H1 (cell line): ENCODE measurements at regions not wholly inside any gene's neighbourhood (a gene's known extent, or its start where the extent isn't known, plus 50 kb on each side); places are given as distances from the start of the nearest gene placed in this dataset.

Experiments
- CTCF ChIA-PET: fragments of 300-600 bp; sonication (Branson Sonifier 250); formaldehyde crosslinking; loops from one replicate; lab custom pipeline; 2021; ENCODE audit not compliant: partially characterized antibody; lab: Charles Lee
- POLR2A ChIA-PET: fragments of 300-600 bp; sonication (Branson Sonifier 250); formaldehyde crosslinking; loops from one replicate; lab custom pipeline; 2021; ENCODE audit warnings: inconsistent platforms; ENCODE audit not compliant: partially characterized antibody; lab: Charles Lee
- DNase-seq, 2 experiments: peaks; one replicate each; pipeline versions ENCODE4 v3.0.0 to v3.0.0-alpha.2; 2010 to 2022; ENCODE audit warnings: low spot score in 2 of 2, low read depth in 1 of 2, mixed read lengths in 1 of 2
- FAIRE-seq: peaks from 2 replicates; lab custom pipeline; 2011; peaks lifted over from hg19 to GRCh38; lab: Jason Lieb, UNC
- H2AFZ ChIP-seq: 2 replicates; pipeline ENCODE4 v1.8.1; 2012; ENCODE audit warnings: low read length, inconsistent platforms
- H2AK5ac ChIP-seq: 2 replicates; pipeline ENCODE4 v1.6.1; 2013; ENCODE audit warnings: low read depth, low read length
- H2BK120ac ChIP-seq: replicated peaks from 2 replicates; pipeline ENCODE3; 2013; ENCODE audit warnings: low read depth, low read length, inconsistent platforms
- H2BK12ac ChIP-seq: 2 replicates; pipeline ENCODE4 v1.6.1; 2013; ENCODE audit warnings: low read depth, low read length
- H2BK15ac ChIP-seq: 2 replicates; pipeline ENCODE4 v1.6.1; 2013; ENCODE audit warnings: low read length
- H2BK20ac ChIP-seq: 2 replicates; pipeline ENCODE4 v1.6.1; 2013; ENCODE audit warnings: low read length
- H2BK5ac ChIP-seq: 2 replicates; pipeline ENCODE4 v1.6.1; 2013; ENCODE audit warnings: low read depth, low read length
- H3K14ac ChIP-seq: 2 replicates; pipeline ENCODE4 v1.6.1; 2013; ENCODE audit warnings: inconsistent platforms; ENCODE audit not compliant: insufficient read length
- H3K18ac ChIP-seq: 2 replicates; pipeline ENCODE4 v1.6.1; 2013; ENCODE audit warnings: low read length; ENCODE audit errors: extremely low read depth
- H3K23ac ChIP-seq: 2 replicates; pipeline ENCODE4 v1.6.1; 2013; ENCODE audit warnings: inconsistent platforms; ENCODE audit not compliant: insufficient read length
- H3K23me2 ChIP-seq: 2 replicates; pipeline ENCODE4 v1.6.1; 2013; ENCODE audit warnings: low read depth, low read length
- H3K27ac ChIP-seq: 2 replicates; pipeline ENCODE4 v1.6.1; 2011; ENCODE audit warnings: low read depth, low read length, inconsistent platforms
- H3K27me3 ChIP-seq, 4 experiments: replicated peaks in 1 of 4; 1 replicate in 1 of 4; 2 replicates in 3 of 4; pipeline versions ENCODE4 v1.6.1 to v1.8.1; 2011 to 2013; ENCODE audit warnings: low read length in 3 of 4, mild to moderate bottlenecking in 3 of 4, inconsistent platforms in 2 of 4, mixed read lengths in 2 of 4, moderate library complexity in 1 of 4; ENCODE audit not compliant: control insufficient read depth in 3 of 4, insufficient read depth in 3 of 4; ENCODE audit errors: extremely low read depth in 1 of 4
- H3K36me3 ChIP-seq, 4 experiments: 2 replicates each; pipeline versions ENCODE4 v1.6.1 to v1.8.1; 2011 to 2013; ENCODE audit warnings: mild to moderate bottlenecking in 4 of 4, low read length in 3 of 4, moderate library complexity in 2 of 4, control low read depth in 1 of 4, inconsistent platforms in 1 of 4; ENCODE audit not compliant: insufficient read depth in 4 of 4, control insufficient read depth in 2 of 4
- H3K4ac ChIP-seq: replicated peaks from 2 replicates; pipeline ENCODE3; 2013; ENCODE audit warnings: low read length, low read depth, mixed read lengths, inconsistent platforms; ENCODE audit not compliant: insufficient read length
- H3K4me1 ChIP-seq, 4 experiments: replicated peaks in 1 of 4; 1 replicate in 1 of 4; 2 replicates in 3 of 4; pipeline versions ENCODE4 v1.6.1 to v1.8.1; 2011 to 2013; ENCODE audit warnings: low read length in 3 of 4, inconsistent platforms in 2 of 4, mixed read lengths in 1 of 4; ENCODE audit not compliant: insufficient read depth in 4 of 4, control insufficient read depth in 3 of 4
- H3K4me2 ChIP-seq, 2 experiments: 2 replicates each; pipeline versions ENCODE4 v1.6.1 to v1.8.1; 2011 to 2013; ENCODE audit warnings: low read depth in 2 of 2, low read length in 2 of 2, control low read depth in 1 of 2, inconsistent platforms in 1 of 2, mild to moderate bottlenecking in 1 of 2; ENCODE audit not compliant: insufficient read depth in 1 of 2
- H3K4me3 ChIP-seq, 4 experiments: fragments of 200-600, 300-600 bp in 1 of 4; sonication (generic), shearing (Covaris generic), sonication (Bioruptor Twin) in 1 of 4; 2 replicates each; pipeline versions ENCODE4 v1.5.1 to v1.8.1; 2011 to 2016; ENCODE audit warnings: low read length in 4 of 4, low read depth in 3 of 4, control low read depth in 2 of 4, inconsistent platforms in 2 of 4, mild to moderate bottlenecking in 2 of 4, mixed read lengths in 1 of 4, moderate library complexity in 1 of 4; ENCODE audit not compliant: insufficient read depth in 2 of 4; ENCODE audit errors: extremely low read depth in 1 of 4
- H3K56ac ChIP-seq: replicated peaks from 2 replicates; pipeline ENCODE3; 2013; ENCODE audit warnings: low read depth, mild to moderate bottlenecking, mixed read lengths, low read length, inconsistent platforms; ENCODE audit not compliant: insufficient read length
- H3K79me1 ChIP-seq: 2 replicates; pipeline ENCODE4 v1.6.1; 2013; ENCODE audit warnings: low read depth, low read length, control low read depth
- H3K79me2 ChIP-seq, 2 experiments: 2 replicates each; pipeline versions ENCODE4 v1.6.1 to v1.8.1; 2012 to 2013; ENCODE audit warnings: low read length in 2 of 2, mild to moderate bottlenecking in 2 of 2, inconsistent platforms in 1 of 2; ENCODE audit not compliant: insufficient read depth in 2 of 2, control insufficient read depth in 1 of 2
- H3K9ac ChIP-seq, 4 experiments: replicated peaks in 1 of 4; 1 replicate in 1 of 4; 2 replicates in 3 of 4; pipeline versions ENCODE4 v1.6.1 to v1.8.1; 2011 to 2013; ENCODE audit warnings: low read depth in 3 of 4, low read length in 3 of 4, control low read depth in 2 of 4, mild to moderate bottlenecking in 2 of 4, moderate library complexity in 2 of 4, inconsistent platforms in 1 of 4; ENCODE audit errors: extremely low read depth in 1 of 4
- H3K9me3 ChIP-seq, 2 experiments: 2 replicates each; pipeline versions ENCODE4 v1.6.1 to v1.8.1; 2012 to 2013; ENCODE audit warnings: mild to moderate bottlenecking in 2 of 2, moderate library complexity in 2 of 2, control low read depth in 1 of 2, inconsistent platforms in 1 of 2, low read depth in 1 of 2, low read length in 1 of 2, mixed read lengths in 1 of 2; ENCODE audit not compliant: insufficient read depth in 2 of 2
- H4K20me1 ChIP-seq, 2 experiments: replicated peaks in 1 of 2; 2 replicates each; pipeline versions ENCODE3 to v1.8.1; 2011 to 2013; ENCODE audit warnings: inconsistent platforms in 2 of 2, low read length in 2 of 2, mild to moderate bottlenecking in 1 of 2; ENCODE audit not compliant: insufficient read depth in 2 of 2, control insufficient read depth in 1 of 2
- H4K5ac ChIP-seq: 2 replicates; pipeline ENCODE4 v1.6.1; 2013; ENCODE audit warnings: low read length, low read depth, mixed read lengths, inconsistent platforms; ENCODE audit not compliant: insufficient read length
- H4K8ac ChIP-seq: 2 replicates; pipeline ENCODE4 v1.8.0; 2013; ENCODE audit warnings: mild to moderate bottlenecking, moderate library complexity, low read length, inconsistent platforms; ENCODE audit not compliant: insufficient read depth; ENCODE audit errors: extremely low read depth
- H4K91ac ChIP-seq: replicated peaks from 2 replicates; pipeline ENCODE3; 2013; ENCODE audit warnings: low read length, mixed read lengths, inconsistent platforms; ENCODE audit not compliant: insufficient read length
- BCL11A ChIP-seq, 2 experiments: IDR thresholded peaks; one replicate each; pipeline ENCODE4 v1.6.1; 2011; ENCODE audit warnings: low read depth in 2 of 2, low read length in 2 of 2, mild to moderate bottlenecking in 2 of 2
- CEBPB ChIP-seq: IDR thresholded peaks from 2 replicates; pipeline ENCODE4 v1.6.1; 2012; ENCODE audit warnings: low read depth, low read length
- CHD2 ChIP-seq: IDR thresholded peaks from 2 replicates; pipeline ENCODE4 v1.6.1; 2012; ENCODE audit warnings: low read length, improper control_type of control experiment
- GTF2F1 ChIP-seq: IDR thresholded peaks from 2 replicates; pipeline ENCODE4 v1.6.1; 2012; ENCODE audit warnings: low read depth, low read length, improper control_type of control experiment, borderline replicate concordance
- HDAC6 ChIP-seq: IDR thresholded peaks from one replicate; pipeline ENCODE4 v1.7.1; 2012; ENCODE audit warnings: low read depth, mild to moderate bottlenecking, inconsistent platforms, low read length, moderate library complexity
- JUN ChIP-seq: IDR thresholded peaks from 2 replicates; pipeline ENCODE4 v1.6.1; 2011; ENCODE audit warnings: low read depth, mild to moderate bottlenecking, improper control_type of control experiment, low read length
- JUND ChIP-seq: IDR thresholded peaks from 2 replicates; pipeline ENCODE4 v1.6.1; 2011; ENCODE audit warnings: mild to moderate bottlenecking, improper control_type of control experiment, low read length
- KDM4A ChIP-seq: IDR thresholded peaks from one replicate; pipeline ENCODE4 v1.7.1; 2012; ENCODE audit warnings: low read depth, mild to moderate bottlenecking, moderate library complexity, low read length, inconsistent platforms; ENCODE audit not compliant: severe bottlenecking
- MAFK ChIP-seq: IDR thresholded peaks from 2 replicates; pipeline ENCODE4 v1.6.1; 2012; ENCODE audit warnings: low read depth, mild to moderate bottlenecking, improper control_type of control experiment, low read length
- RBBP5 ChIP-seq: IDR thresholded peaks from 2 replicates; pipeline ENCODE4 v1.7.1; 2012; ENCODE audit warnings: low read depth, mild to moderate bottlenecking, inconsistent platforms, low read length, moderate library complexity, borderline replicate concordance
- SAP30 ChIP-seq: fragments of 300-600 bp; sonication (generic); IDR thresholded peaks from 2 replicates; pipeline ENCODE4 v1.7.1; 2012; ENCODE audit warnings: low read length, moderate library complexity, mild to moderate bottlenecking, inconsistent platforms; ENCODE audit not compliant: insufficient read depth, insufficient replicate concordance
- SIX5 ChIP-seq: IDR thresholded peaks from 2 replicates; pipeline ENCODE4 v1.6.1; 2011; ENCODE audit warnings: mild to moderate bottlenecking, low read depth, low read length
- TBP ChIP-seq: IDR thresholded peaks from 2 replicates; pipeline ENCODE4 v1.6.1; 2011; ENCODE audit warnings: low read depth, low read length, improper control_type of control experiment
- WGBS, 2 experiments: shearing (Covaris generic) in 1 of 2; methylation state at CpG; one replicate each; pipeline versions ENCODE4 v1.1.6 to v1.1.7; 2013 to 2015; ENCODE audit warnings: low lambda C conversion rate in 2 of 2, mixed read lengths in 2 of 2, inconsistent platforms in 1 of 2, low coverage in 1 of 2, missing lambda C conversion rate in 1 of 2; ENCODE audit not compliant: insufficient replicate concordance in 2 of 2, insufficient coverage in 1 of 2, insufficient read length in 1 of 2; ENCODE audit errors: extremely low coverage in 1 of 2, missing lambda C conversion rate in 1 of 2; 5-methylcytosine and 5-hydroxymethylcytosine counted together
- TF ChIP-seq, protein P1 (sequence below): IDR thresholded peaks from 2 replicates; pipeline ENCODE4 v1.6.1; 2012; ENCODE audit warnings: low read length, inconsistent platforms

DNA sequence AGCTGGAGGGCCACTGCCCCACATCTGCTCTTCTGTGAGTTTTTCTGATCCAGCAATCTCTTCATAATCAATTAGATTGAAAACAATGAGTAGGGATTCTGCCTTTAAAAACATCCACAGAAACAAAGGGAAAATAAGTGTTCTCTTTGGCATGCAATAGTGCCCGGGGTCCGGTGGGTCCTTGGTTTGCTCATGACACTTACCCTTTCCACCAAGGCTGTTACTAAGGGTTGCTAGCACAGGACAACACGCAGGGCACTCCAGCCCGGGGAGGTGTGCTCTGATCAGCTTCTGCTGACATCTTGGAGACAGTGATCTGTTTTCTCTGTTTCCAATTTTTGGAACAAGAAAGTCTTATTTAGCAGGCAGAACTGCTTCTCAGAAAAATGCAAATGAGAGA, 146.7 kb downstream of the TEX36 start:
- H4K20me1 ChIP-seq, result no peaks in the 10 kb centered on the region
- WGBS, 2 experiments, result 100% methylated on average over 4 of the region's 4 CpGs; no CpG with 5 or more reads in 1 of the 2 experiments
- TF ChIP-seq SIX5 (no peak), KDM4A (no peak), CEBPB (no peak), GTF2F1 (no peak), HDAC6 (no peak), MAFK (no peak), BCL11A (IDR thresholded peaks at IDR 0.05; ENCODE audit: low read depth in 2 of 2, low read length in 2 of 2) (no peak), JUN (no peak), RBBP5 (no peak), JUND (no peak), TBP (no peak), CHD2 (no peak), SAP30 (no peak)
- TF ChIP-seq, protein P1, sequence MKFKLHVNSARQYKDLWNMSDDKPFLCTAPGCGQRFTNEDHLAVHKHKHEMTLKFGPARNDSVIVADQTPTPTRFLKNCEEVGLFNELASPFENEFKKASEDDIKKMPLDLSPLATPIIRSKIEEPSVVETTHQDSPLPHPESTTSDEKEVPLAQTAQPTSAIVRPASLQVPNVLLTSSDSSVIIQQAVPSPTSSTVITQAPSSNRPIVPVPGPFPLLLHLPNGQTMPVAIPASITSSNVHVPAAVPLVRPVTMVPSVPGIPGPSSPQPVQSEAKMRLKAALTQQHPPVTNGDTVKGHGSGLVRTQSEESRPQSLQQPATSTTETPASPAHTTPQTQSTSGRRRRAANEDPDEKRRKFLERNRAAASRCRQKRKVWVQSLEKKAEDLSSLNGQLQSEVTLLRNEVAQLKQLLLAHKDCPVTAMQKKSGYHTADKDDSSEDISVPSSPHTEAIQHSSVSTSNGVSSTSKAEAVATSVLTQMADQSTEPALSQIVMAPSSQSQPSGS, result no peak

More for the DNA sequence above, 146.7 kb downstream of the TEX36 start:
- no peaks in the 10 kb centered on the region for H3K9me3 ChIP-seq
- H3K36me3 ChIP-seq, result no peaks in the 10 kb centered on the region
- FAIRE-seq (no peak), DNase-seq (no peak)
- no peak overlapping the region for H3K4me3 ChIP-seq
- H2BK5ac ChIP-seq, result no peak overlapping the region
- no peak overlapping the region for H3K14ac ChIP-seq
- no peak overlapping the region for H3K27ac ChIP-seq
- no peak overlapping the region for H3K9ac ChIP-seq
- no peaks in the 10 kb centered on the region for H3K4me1 ChIP-seq
- no peaks in the 10 kb centered on the region for H3K27me3 ChIP-seq
- POLR2A ChIA-PET, result no interaction called here
- no peaks in the 10 kb centered on the region for H3K79me1 ChIP-seq
- no peak overlapping the region for H4K91ac ChIP-seq
- H2AK5ac ChIP-seq, result no peak overlapping the region
- H3K79me2 ChIP-seq, result no peaks in the 10 kb centered on the region
- CTCF ChIA-PET, result interaction anchor here (4.0 kb wide), 1 partner anchor 14 kb away, joined by 16 read pairs; no protein-coding TSS in a partner anchor
- H2AFZ ChIP-seq, result no peak overlapping the region
- no peak overlapping the region for H3K18ac ChIP-seq
- no peaks in the 10 kb centered on the region for H3K23me2 ChIP-seq
- H3K4me2 ChIP-seq, result no peak overlapping the region
- H3K56ac ChIP-seq, result no peak overlapping the region
- no peak overlapping the region for H2BK15ac ChIP-seq
- no peak overlapping the region for H4K5ac ChIP-seq
- H3K4ac ChIP-seq, result no peak overlapping the region
- H2BK120ac ChIP-seq, result no peak overlapping the region
- H3K23ac ChIP-seq, result no peak overlapping the region
- no peak overlapping the region for H4K8ac ChIP-seq
- no peak overlapping the region for H2BK12ac ChIP-seq
- no peak overlapping the region for H2BK20ac ChIP-seq
